DMS153 treated with DMSO at 0.1 percent for 48 hours (cell line): ENCODE measurements at regions not wholly inside any gene's neighbourhood (a gene's known extent, or its start where the extent isn't known, plus 50 kb on each side); places are given as distances from the start of the nearest gene placed in this dataset.

ENCODE experiments used
- DNase-seq: peaks from one replicate; lab custom pipeline; 2025; ENCODE audit not compliant: unreplicated experiment; lab: John Stamatoyannopoulos, UW

GRCh38 chr2:82875858-82876257 lies 1583.2 kb downstream of the SUCLG1 start:
- DNase-seq, result no peak

GRCh38 chr2:82857967-82858366 lies 1601.1 kb downstream of the SUCLG1 start:
- no peak for DNase-seq

- DNase-seq, result no peak
Measured at GRCh38 chr2:82853299-82853698, 1605.8 kb downstream of the SUCLG1 start.

GRCh38 chr2:82852787-82853186 lies 1606.3 kb downstream of the SUCLG1 start:
- DNase-seq, result no peak

GRCh38 chr2:82848285-82848684 lies 1610.8 kb downstream of the SUCLG1 start:
- no peak for DNase-seq

GRCh38 chr2:82839036-82839435 lies 1620.0 kb downstream of the SUCLG1 start:
- DNase-seq, result no peak

- DNase-seq, result no peak
Measured at GRCh38 chr2:82837588-82838304, 1621.3 kb downstream of the SUCLG1 start.

- DNase-seq, result no peak
Measured at GRCh38 chr2:82834893-82835292, 1624.2 kb downstream of the SUCLG1 start.

GRCh38 chr2:82827426-82827825 lies 1631.7 kb downstream of the SUCLG1 start:
- no peak for DNase-seq

GRCh38 chr2:82826437-82826836 lies 1632.6 kb downstream of the SUCLG1 start:
- no peak for DNase-seq

- no peak for DNase-seq
Measured at GRCh38 chr2:82825410-82826090, 1633.5 kb downstream of the SUCLG1 start.

- no peak for DNase-seq
Measured at GRCh38 chr2:82823892-82824291, 1635.2 kb downstream of the SUCLG1 start.

- no peak for DNase-seq
Measured at GRCh38 chr2:82819951-82820350, 1639.1 kb downstream of the SUCLG1 start.

- DNase-seq, result no peak
Measured at GRCh38 chr2:82814146-82814545, 1644.9 kb downstream of the SUCLG1 start.

GRCh38 chr2:82811946-82812345 lies 1647.1 kb downstream of the SUCLG1 start:
- DNase-seq, result no peak

- no peak for DNase-seq
Measured at GRCh38 chr2:82803307-82803706, 1655.8 kb downstream of the SUCLG1 start.

GRCh38 chr2:82797469-82797868 lies 1661.6 kb downstream of the SUCLG1 start:
- no peak for DNase-seq

- DNase-seq, result no peak
Measured at GRCh38 chr2:82796132-82796531, 1662.9 kb downstream of the SUCLG1 start.

GRCh38 chr2:82795446-82795845 lies 1663.6 kb downstream of the SUCLG1 start:
- DNase-seq, result no peak

GRCh38 chr2:82793711-82794435 lies 1665.2 kb downstream of the SUCLG1 start:
- no peak for DNase-seq

GRCh38 chr2:82792316-82792715 lies 1666.8 kb downstream of the SUCLG1 start:
- no peak for DNase-seq
